HUES6 (cell line): ENCODE measurements at regions not wholly inside any gene's neighbourhood (a gene's known extent, or its start where the extent isn't known, plus 50 kb on each side); places are given as distances from the start of the nearest gene placed in this dataset.

Experiments used
- H3K27ac ChIP-seq: 2 replicates; pipeline ENCODE4 v1.7.0; 2013; ENCODE audit warnings: low read depth, mild to moderate bottlenecking, low read length, inconsistent platforms
- H3K27me3 ChIP-seq: 2 replicates; pipeline ENCODE4 v1.6.1; 2013; ENCODE audit warnings: low read length; ENCODE audit not compliant: control insufficient read depth, insufficient read depth
- H3K36me3 ChIP-seq: 2 replicates; pipeline ENCODE4 v1.6.1; 2013; ENCODE audit warnings: low read length; ENCODE audit not compliant: control insufficient read depth, insufficient read depth
- H3K4me1 ChIP-seq: 2 replicates; pipeline ENCODE4 v1.6.1; 2013; ENCODE audit warnings: low read length; ENCODE audit not compliant: control insufficient read depth, insufficient read depth
- H3K4me3 ChIP-seq: 2 replicates; pipeline ENCODE4 v1.5.1; 2013; ENCODE audit warnings: low read depth, low read length
- H3K9ac ChIP-seq: one replicate; pipeline ENCODE4 v1.6.1; 2013; ENCODE audit warnings: mild to moderate bottlenecking, low read length
- H3K9me3 ChIP-seq: 2 replicates; pipeline ENCODE4 v1.6.1; 2013; ENCODE audit warnings: low read depth, low read length; ENCODE audit not compliant: control insufficient read depth, insufficient read depth

DNA sequence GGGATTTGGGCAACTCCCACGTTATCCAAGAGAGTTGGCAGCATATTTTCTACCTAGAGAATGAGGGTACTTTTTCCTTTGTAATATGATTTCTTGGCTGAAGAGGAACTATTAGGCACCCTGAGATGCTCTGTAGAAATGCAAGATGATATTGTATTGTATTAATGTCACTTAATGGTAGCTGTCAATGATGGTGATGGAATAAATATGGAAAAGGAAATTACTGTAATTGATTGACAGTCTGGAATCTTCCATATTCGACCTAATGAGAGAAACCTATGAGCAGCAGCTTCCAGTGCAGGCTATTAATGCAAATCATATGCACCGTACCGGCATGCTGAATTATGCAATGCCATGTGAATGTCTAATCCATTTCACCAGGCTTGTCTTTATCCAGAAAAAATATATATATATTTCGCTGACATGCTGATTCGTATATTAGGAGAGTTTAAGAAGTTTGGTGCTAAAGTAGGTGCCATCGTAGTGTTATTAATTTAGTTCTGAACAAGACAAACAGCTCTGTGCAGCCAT, 494.2 kb upstream of the JARID2 start:
- H3K4me1 ChIP-seq: no peaks in the 10 kb centered on the region
- H3K36me3 ChIP-seq: no peaks in the 10 kb centered on the region
- H3K9ac ChIP-seq: no peak overlapping the region
- no peaks in the 10 kb centered on the region for H3K27me3 ChIP-seq
- no peak overlapping the region for H3K4me3 ChIP-seq
- no peaks in the 10 kb centered on the region for H3K9me3 ChIP-seq
- H3K27ac ChIP-seq: no peak overlapping the region

DNA sequence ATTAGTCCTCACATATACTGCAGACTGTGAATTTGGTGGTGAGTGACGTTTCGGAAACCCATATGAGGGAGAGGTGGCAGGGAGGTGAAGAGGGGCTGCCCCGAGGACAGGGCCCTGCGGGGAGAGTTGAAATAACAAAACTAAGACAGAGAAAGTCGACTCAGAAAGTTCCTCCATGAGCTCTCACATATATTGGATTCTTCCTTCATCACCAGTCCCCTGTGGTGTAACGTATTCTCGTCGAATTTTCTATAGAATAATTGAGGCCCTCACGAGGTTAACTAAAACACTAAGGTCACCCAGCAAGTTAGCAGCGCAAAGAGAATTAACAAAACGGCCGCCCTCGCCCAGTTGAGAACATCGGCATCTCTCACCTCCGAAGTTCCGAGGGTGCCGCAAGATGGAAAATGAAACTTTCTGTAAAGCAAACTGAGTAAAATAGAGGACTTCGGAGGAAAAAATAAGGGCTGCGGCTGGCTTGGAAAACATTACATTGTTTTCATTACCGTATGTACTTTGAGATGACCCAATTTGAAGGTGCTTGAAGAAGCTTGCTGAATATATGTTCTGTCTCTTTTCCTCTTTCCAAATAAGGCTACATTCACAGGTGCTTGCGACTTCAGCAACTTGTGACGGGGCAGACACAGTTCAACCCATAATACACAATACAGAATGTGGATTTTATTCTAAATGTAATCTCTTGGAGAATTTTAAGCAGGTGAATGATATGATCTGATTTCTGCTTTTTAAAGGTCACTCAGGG, 490.9 kb upstream of the JARID2 start:
- Histone ChIP-seq H3K9ac (no peak overlapping the region), H3K9me3 (no peaks in the 10 kb centered on the region), H3K4me3 (no peak overlapping the region), H3K27me3 (no peaks in the 10 kb centered on the region), H3K4me1 (peaks cover 6% of the 10 kb centered on the region; the same call in 1 of the 2 replicates), H3K36me3 (no peaks in the 10 kb centered on the region), H3K27ac (no peak overlapping the region)

DNA sequence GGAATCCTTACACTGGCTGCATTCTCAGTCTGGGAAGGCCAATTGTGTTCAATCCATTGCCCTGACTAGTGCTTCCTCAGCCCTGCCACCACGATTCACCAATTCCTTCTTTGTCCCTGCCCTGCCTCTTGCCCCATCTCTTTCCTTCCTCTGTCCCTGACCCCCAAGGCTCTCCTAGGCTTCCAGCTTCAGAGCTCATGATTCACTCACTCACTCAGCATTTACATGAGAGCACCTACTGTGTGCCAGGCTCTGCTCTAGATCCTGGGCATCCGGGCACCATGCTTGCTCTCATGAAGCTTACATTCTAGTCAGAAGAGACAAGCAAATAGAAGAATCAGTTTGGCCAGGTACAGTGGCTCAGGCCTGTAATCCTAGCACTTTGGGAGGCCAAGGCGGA, 489.5 kb upstream of the JARID2 start:
- H3K27me3 ChIP-seq: no peaks in the 10 kb centered on the region
- H3K9ac ChIP-seq: no peak overlapping the region
- H3K9me3 ChIP-seq: no peaks in the 10 kb centered on the region
- H3K4me3 ChIP-seq: no peak overlapping the region
- H3K27ac ChIP-seq: no peak overlapping the region
- H3K36me3 ChIP-seq: no peaks in the 10 kb centered on the region
- peaks cover 6% of the 10 kb centered on the region; the same call in 1 of the 2 replicates for H3K4me1 ChIP-seq

DNA sequence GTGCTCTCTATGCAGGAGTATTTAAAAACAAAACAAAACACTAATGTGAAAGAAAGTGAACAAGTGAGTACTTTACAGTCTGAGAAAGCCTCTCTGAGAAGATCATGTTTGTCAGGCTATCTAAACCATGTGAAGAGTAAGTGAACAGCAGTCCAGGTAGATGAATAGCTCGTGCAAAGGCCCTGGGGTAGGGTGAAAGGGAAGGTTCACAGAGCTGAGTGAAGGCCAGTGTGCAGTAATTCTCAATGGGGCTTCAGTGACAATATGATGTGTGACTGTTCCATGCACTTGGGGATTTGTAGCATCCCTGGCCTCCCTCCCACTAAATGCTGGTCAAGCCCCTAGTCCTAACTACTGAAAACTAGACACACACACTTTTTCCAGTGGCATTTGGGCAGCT, 488.9 kb upstream of the JARID2 start:
- no peak overlapping the region for H3K9ac ChIP-seq
- no peaks in the 10 kb centered on the region for H3K36me3 ChIP-seq
- no peaks in the 10 kb centered on the region for H3K9me3 ChIP-seq
- H3K4me3 ChIP-seq: no peak overlapping the region
- no peak overlapping the region for H3K27ac ChIP-seq
- no peaks in the 10 kb centered on the region for H3K27me3 ChIP-seq
- peaks cover 6% of the 10 kb centered on the region; the same call in 1 of the 2 replicates for H3K4me1 ChIP-seq

DNA sequence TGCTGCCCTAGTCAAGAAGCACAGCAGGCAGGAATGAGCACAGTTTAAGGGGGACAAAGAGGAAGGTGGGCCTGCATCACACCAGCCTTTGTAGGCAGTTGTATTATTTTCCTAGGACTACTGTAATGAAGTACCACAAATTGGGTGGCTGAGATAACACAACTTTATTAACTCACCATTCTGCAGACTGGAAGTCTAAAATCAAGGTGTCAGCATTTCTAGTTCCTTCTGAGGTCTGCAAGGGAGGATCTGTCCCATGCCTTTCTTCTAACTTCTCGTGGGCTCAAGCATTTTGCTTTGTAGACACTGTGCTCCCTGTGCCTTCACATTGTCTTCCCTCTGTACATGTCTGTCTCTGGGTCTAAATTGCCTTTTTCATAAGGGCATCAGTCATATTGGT, 488.5 kb upstream of the JARID2 start:
- no peak overlapping the region for H3K4me3 ChIP-seq
- no peaks in the 10 kb centered on the region for H3K36me3 ChIP-seq
- H3K9ac ChIP-seq: no peak overlapping the region
- H3K27me3 ChIP-seq: no peaks in the 10 kb centered on the region
- H3K4me1 ChIP-seq: peaks cover 6% of the 10 kb centered on the region; the same call in 1 of the 2 replicates
- no peaks in the 10 kb centered on the region for H3K9me3 ChIP-seq
- no peak overlapping the region for H3K27ac ChIP-seq

DNA sequence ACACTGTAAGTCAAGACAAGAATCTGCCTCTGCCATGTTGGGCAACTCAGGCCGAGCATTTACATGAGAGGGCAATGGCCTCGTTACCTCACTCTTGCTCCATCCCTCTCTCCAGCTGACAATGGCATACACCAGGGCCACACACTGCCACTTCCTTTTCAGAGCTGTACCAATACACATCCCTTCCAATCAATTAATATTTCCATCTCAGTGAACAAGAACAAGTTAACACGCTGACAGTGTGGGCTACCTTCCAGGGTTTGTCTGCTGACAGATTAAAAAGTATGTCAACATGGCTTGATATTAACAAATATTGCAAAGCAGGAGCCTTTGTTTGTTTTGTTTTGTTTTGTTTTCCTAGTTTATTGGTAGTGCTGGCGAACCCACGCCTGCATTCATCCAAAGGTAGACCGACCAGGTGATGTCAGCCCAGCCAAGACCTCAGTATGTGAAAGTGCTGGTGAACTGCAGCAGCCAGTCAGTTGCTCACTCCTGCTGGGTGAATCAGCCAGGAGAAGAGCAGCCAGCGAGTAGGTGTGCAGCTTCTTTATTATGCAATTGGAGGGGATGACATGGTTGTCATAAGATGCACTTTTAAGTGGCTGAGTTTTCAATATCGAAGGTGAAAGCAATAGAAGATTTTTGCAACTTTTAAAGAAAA, 487.3 kb upstream of the JARID2 start:
- no peaks in the 10 kb centered on the region for H3K36me3 ChIP-seq
- no peak overlapping the region for H3K27ac ChIP-seq
- no peaks in the 10 kb centered on the region for H3K27me3 ChIP-seq
- H3K4me3 ChIP-seq: no peak overlapping the region
- no peaks in the 10 kb centered on the region for H3K9me3 ChIP-seq
- H3K9ac ChIP-seq: no peak overlapping the region
- peaks cover 9% of the 10 kb centered on the region; the same call in 1 of the 2 replicates for H3K4me1 ChIP-seq

DNA sequence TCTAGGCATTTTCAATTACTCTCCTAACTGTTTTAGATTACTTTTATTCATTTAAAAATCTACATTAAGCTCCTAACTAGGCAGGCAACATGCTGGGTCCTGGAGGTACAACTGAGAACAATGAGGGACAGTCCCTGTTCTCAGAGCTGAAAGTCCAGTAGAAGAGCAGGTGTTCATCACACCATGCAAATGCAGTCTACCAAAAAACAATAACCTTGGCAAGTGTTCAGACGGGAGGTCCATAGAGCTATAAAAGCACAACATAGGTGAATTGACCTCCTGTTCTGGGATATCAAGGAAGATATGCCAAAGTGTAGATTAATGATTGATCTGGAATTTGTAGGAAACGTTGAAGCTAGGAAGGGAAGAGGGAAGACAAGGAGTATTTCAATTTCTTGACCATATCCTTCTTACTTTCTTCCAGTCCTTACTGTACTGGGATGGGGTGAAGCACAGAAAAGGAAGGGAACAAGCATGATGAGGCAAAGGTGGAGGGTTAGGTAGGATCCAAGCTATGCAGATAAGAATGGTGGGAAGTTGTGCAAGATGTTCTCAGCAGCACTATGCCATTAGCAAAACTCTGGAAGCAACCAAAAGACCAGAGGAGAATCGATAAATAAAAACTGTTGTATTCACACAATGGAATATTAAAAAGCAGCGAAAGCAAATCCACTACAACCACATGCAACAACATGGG, 485.7 kb upstream of the JARID2 start:
- Histone ChIP-seq H3K9ac (no peak overlapping the region), H3K9me3 (no peaks in the 10 kb centered on the region), H3K27ac (no peak overlapping the region), H3K27me3 (no peaks in the 10 kb centered on the region), H3K36me3 (no peaks in the 10 kb centered on the region), H3K4me1 (peaks cover 11% of the 10 kb centered on the region; the same call in 1 of the 2 replicates), H3K4me3 (no peak overlapping the region)

DNA sequence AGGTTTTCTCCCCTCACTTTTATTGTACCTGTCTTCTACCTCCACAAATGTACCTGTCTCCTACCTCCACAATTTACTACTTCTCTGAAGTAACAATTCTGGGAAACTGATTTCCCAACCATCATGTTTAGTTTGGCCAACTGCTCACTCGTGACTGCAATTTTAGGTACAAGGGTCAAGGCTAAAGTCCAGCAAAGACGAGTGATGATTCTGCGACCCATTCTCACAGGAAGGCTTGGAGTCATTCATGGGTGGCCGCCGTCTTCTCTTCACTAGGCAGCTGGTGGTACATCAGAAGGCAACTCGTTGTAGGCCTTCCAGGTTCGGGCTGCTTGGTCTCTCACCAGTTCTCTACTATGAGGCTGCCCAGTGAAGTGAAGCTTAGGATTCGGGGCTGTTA, 483.8 kb upstream of the JARID2 start:
- Histone ChIP-seq H3K36me3 (no peaks in the 10 kb centered on the region), H3K9me3 (no peaks in the 10 kb centered on the region), H3K4me1 (peaks cover 11% of the 10 kb centered on the region; the same call in 1 of the 2 replicates), H3K9ac (no peak overlapping the region), H3K27ac (no peak overlapping the region), H3K27me3 (no peaks in the 10 kb centered on the region), H3K4me3 (no peak overlapping the region)

DNA sequence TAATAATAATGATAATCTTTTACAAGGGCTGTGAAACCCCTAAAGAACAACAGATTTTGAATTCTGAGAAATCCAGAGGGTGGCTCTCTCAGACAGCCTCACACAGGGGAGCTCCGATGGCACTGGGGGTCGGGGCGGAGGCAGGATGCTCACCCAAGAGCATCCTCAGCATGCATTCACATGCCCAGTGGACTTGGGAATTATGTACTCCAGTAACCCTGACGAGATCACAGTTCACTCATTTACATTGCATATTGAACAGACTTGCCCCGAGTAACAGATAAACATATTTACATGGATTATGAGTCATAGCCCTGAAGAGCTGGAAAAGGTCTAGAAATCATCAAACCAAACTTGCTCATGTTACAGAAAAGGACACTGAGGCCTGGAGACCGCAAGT, 482.7 kb upstream of the JARID2 start:
- H3K4me1 ChIP-seq: peaks cover 11% of the 10 kb centered on the region; the same call in 1 of the 2 replicates
- H3K36me3 ChIP-seq: no peaks in the 10 kb centered on the region
- no peak overlapping the region for H3K27ac ChIP-seq
- no peaks in the 10 kb centered on the region for H3K9me3 ChIP-seq
- no peak overlapping the region for H3K4me3 ChIP-seq
- H3K9ac ChIP-seq: no peak overlapping the region
- H3K27me3 ChIP-seq: no peaks in the 10 kb centered on the region

DNA sequence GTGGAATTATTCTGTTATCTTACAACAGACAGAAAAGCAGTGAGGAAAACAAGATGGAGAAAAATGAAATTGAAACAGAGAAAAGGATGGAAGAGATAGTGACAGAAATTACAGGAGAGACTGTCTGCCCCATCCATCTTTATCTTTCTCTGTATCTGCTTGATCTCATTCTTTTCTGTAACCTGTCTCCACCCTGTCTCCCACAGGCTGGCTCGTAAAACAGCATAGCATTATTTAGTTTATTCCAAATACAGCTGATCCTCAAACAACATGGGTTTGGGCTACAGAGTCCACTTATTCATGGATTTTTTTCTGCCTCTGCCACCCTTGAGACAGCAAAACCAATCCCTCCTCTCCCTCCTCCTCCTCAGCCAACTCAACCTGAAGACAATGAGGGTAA, 482.3 kb upstream of the JARID2 start:
- H3K9ac ChIP-seq: no peak overlapping the region

DNA sequence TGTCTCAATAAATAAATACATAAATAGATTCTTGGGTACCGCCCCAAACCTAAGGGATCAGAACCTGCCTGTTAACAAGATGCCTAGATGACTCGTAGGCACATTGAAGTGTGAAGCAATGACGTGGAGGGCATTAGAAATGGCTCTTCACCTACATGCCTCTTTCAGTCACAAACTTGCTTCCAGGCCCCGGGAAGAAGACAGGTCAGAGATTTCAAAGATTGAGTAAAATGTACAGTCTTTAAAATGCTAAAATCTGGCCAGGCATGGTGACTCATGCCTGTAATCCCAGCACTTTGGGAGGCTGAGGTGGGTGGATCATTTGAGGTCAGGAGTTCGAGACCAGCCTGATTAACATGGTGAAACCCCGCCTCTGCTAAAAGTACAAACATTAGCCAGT, 480.8 kb upstream of the JARID2 start:
- H3K9ac ChIP-seq: no peak overlapping the region
- no peaks in the 10 kb centered on the region for H3K36me3 ChIP-seq
- H3K4me3 ChIP-seq: no peak overlapping the region
- no peaks in the 10 kb centered on the region for H3K9me3 ChIP-seq
- H3K27me3 ChIP-seq: no peaks in the 10 kb centered on the region
- no peak overlapping the region for H3K27ac ChIP-seq
- peaks cover 5% of the 10 kb centered on the region; the same call in 1 of the 2 replicates for H3K4me1 ChIP-seq

More for the DNA sequence above, 482.3 kb upstream of the JARID2 start:
- Histone ChIP-seq H3K36me3 (no peaks in the 10 kb centered on the region), H3K27me3 (no peaks in the 10 kb centered on the region), H3K9me3 (no peaks in the 10 kb centered on the region), H3K4me1 (peaks cover 7% of the 10 kb centered on the region; the same call in 1 of the 2 replicates), H3K4me3 (no peak overlapping the region), H3K27ac (no peak overlapping the region)
